Hepatocyte (in vitro differentiated cells): ENCODE measurements at regions not wholly inside any gene's neighbourhood (a gene's known extent, or its start where the extent isn't known, plus 50 kb on each side); places are given as distances from the start of the nearest gene placed in this dataset.

Experiments
- DNase-seq: peaks from one replicate; pipeline ENCODE4 v3.0.0-alpha.2; 2016; ENCODE audit warnings: low spot score
- H2AFZ ChIP-seq: fragments of 200-600 bp; sonication (generic); 2 replicates; pipeline ENCODE4 v1.6.0; 2016; ENCODE audit warnings: antibody characterized with exemption, mild to moderate bottlenecking
- H3K27ac ChIP-seq: fragments of 200-600 bp; sonication (generic); 2 replicates; pipeline ENCODE4 v1.5.1; 2016; ENCODE audit warnings: mild to moderate bottlenecking
- H3K27me3 ChIP-seq: fragments of 200-600 bp; sonication (generic); 2 replicates; pipeline ENCODE4 v1.6.1; 2016
- H3K36me3 ChIP-seq: fragments of 200-600 bp; sonication (generic); replicated peaks from 2 replicates; pipeline ENCODE4 v1.5.1; 2016; ENCODE audit warnings: low read depth; ENCODE audit not compliant: insufficient read depth
- H3K4me1 ChIP-seq: fragments of 200-600 bp; sonication (generic); 2 replicates; pipeline ENCODE4 v1.5.1; 2016; ENCODE audit warnings: mild to moderate bottlenecking, moderate library complexity; ENCODE audit not compliant: insufficient read depth
- H3K4me2 ChIP-seq: fragments of 200-600 bp; sonication (generic); 2 replicates; pipeline ENCODE4 v1.6.0; 2016
- H3K4me3 ChIP-seq: fragments of 200-600 bp; sonication (generic); 2 replicates; pipeline ENCODE4 v1.5.1; 2016; ENCODE audit warnings: mild to moderate bottlenecking
- H3K79me2 ChIP-seq: fragments of 200-600 bp; sonication (generic); 2 replicates; pipeline ENCODE4 v1.6.0; 2017; ENCODE audit warnings: mild to moderate bottlenecking
- H3K9me2 ChIP-seq: fragments of 200-600 bp; sonication (generic); replicated peaks from 2 replicates; pipeline ENCODE4 v1.6.0; 2017; ENCODE audit warnings: mild to moderate bottlenecking; ENCODE audit not compliant: insufficient read depth
- H3K9me3 ChIP-seq: fragments of 200-600 bp; sonication (generic); 2 replicates; pipeline ENCODE4 v1.5.1; 2016; ENCODE audit warnings: low read depth, mild to moderate bottlenecking
- H4K20me1 ChIP-seq: fragments of 200-600 bp; sonication (generic); 2 replicates; pipeline ENCODE4 v1.6.0; 2016; ENCODE audit warnings: mild to moderate bottlenecking; ENCODE audit not compliant: insufficient read depth, poor library complexity, severe bottlenecking
- CTCF ChIP-seq: fragments of 200-600 bp; sonication (generic); IDR thresholded peaks from 2 replicates; pipeline ENCODE4 v1.5.1; 2016; ENCODE audit warnings: antibody characterized with exemption, mild to moderate bottlenecking; ENCODE audit not compliant: poor library complexity
- EZH2 ChIP-seq: fragments of 200-600 bp; sonication (generic); IDR thresholded peaks from 2 replicates; pipeline ENCODE4 v1.6.1; 2016; ENCODE audit warnings: antibody characterized with exemption, mild to moderate bottlenecking, borderline replicate concordance
- EZH2phosphoT487 ChIP-seq: fragments of 200-600 bp; sonication (generic); IDR thresholded peaks from one replicate; pipeline ENCODE4 v1.6.1; 2018; ENCODE audit warnings: antibody characterized with exemption, mild to moderate bottlenecking, low read depth, moderate library complexity; ENCODE audit not compliant: unreplicated experiment, severe bottlenecking
- WGBS: methylation state at CpG from one replicate; pipeline ENCODE4 v1.1.6; 2016; ENCODE audit warnings: low lambda C conversion rate; ENCODE audit errors: missing lambda C conversion rate; 5-methylcytosine and 5-hydroxymethylcytosine counted together

DNA sequence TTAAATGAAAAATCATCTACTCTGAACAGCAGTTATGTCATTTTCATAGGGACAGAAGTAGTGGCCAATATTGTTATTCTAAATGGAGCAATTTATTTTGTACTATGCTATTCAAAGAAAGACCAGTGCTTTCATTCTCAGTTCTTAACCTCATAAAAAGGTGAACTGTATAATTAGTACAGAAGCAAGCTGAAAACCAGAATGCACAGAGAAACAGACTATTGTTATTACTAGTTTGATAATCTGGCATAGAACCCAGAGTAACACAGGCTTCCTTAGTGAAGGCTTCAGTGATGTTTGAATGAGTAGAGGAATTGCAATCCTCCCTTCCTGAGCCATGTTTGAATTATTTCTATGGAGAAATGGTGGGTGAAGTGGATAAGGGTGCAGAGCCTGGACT lies 131.6 kb upstream of the LRRC7 start:
- Histone ChIP-seq H3K36me3 (no peaks in the 10 kb centered on the region), H3K9me3 (no peaks in the 10 kb centered on the region), H2AFZ (no peak overlapping the region), H3K79me2 (no peaks in the 10 kb centered on the region), H4K20me1 (no peaks in the 10 kb centered on the region), H3K9me2 (no peaks in the 10 kb centered on the region), H3K4me1 (no peaks in the 10 kb centered on the region), H3K27me3 (no peaks in the 10 kb centered on the region), H3K4me2 (no peak overlapping the region), H3K27ac (no peak overlapping the region), H3K4me3 (no peak overlapping the region)
- DNase-seq: no peak
- TF ChIP-seq EZH2 (no peak), CTCF (no peak), EZH2phosphoT487 (no peak)

- H3K36me3 ChIP-seq: no peaks in the 10 kb centered on the region
- H4K20me1 ChIP-seq: no peaks in the 10 kb centered on the region
- H3K79me2 ChIP-seq: no peaks in the 10 kb centered on the region
- WGBS: 61% methylated on average over 5 of the region's 5 CpGs
- H2AFZ ChIP-seq: no peak overlapping the region
- H3K4me1 ChIP-seq: no peaks in the 10 kb centered on the region
- no peaks in the 10 kb centered on the region for H3K9me2 ChIP-seq
- DNase-seq: no peak
- no peaks in the 10 kb centered on the region for H3K27me3 ChIP-seq
- no peaks in the 10 kb centered on the region for H3K9me3 ChIP-seq
- H3K4me3 ChIP-seq: no peak overlapping the region
- TF ChIP-seq CTCF (no peak), EZH2 (no peak), EZH2phosphoT487 (no peak)
- H3K4me2 ChIP-seq: no peak overlapping the region
- H3K27ac ChIP-seq: no peak overlapping the region
Measured at GRCh38 chr1:69438056-69438795, 129.5 kb upstream of the LRRC7 start.

DNA sequence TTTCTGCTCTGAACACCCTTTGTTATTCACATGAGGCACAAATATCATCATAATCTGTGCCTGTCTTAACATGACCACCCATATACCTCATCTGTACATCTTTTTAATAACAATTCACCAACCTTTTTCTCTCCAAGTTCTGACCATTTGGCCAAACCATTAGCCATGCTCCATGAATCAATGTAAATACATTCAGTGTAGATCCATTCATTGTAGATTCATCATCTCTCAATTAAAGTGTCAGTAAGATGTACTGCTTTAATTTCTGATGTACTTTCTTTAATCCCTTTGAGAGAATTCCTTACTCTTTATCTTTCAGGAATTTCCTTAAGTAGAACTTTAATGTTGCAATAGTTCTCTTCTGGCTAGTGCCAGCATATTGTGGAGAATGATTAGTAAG lies 126.2 kb upstream of the LRRC7 start:
- Histone ChIP-seq H2AFZ (no peak overlapping the region), H4K20me1 (no peaks in the 10 kb centered on the region), H3K9me2 (no peaks in the 10 kb centered on the region), H3K4me1 (no peaks in the 10 kb centered on the region), H3K4me3 (no peak overlapping the region), H3K27me3 (no peaks in the 10 kb centered on the region), H3K27ac (no peak overlapping the region), H3K9me3 (no peaks in the 10 kb centered on the region), H3K36me3 (no peaks in the 10 kb centered on the region), H3K79me2 (no peaks in the 10 kb centered on the region), H3K4me2 (no peak overlapping the region)
- TF ChIP-seq EZH2: no peak
- TF ChIP-seq CTCF: no peak
- no peak for TF ChIP-seq EZH2phosphoT487
- no peak for DNase-seq

GRCh38 chr1:69451196-69451595 lies 116.5 kb upstream of the LRRC7 start:
- H3K4me2 ChIP-seq: no peak overlapping the region
- no peaks in the 10 kb centered on the region for H3K36me3 ChIP-seq
- no peaks in the 10 kb centered on the region for H3K79me2 ChIP-seq
- H3K4me3 ChIP-seq: no peak overlapping the region
- no peak overlapping the region for H2AFZ ChIP-seq
- 59% methylated on average over 2 of the region's 2 CpGs for WGBS
- H3K27me3 ChIP-seq: no peaks in the 10 kb centered on the region
- TF ChIP-seq EZH2phosphoT487 (no peak), EZH2 (no peak), CTCF (no peak)
- no peaks in the 10 kb centered on the region for H3K9me2 ChIP-seq
- H3K4me1 ChIP-seq: no peaks in the 10 kb centered on the region
- no peaks in the 10 kb centered on the region for H3K9me3 ChIP-seq
- DNase-seq: no peak
- no peaks in the 10 kb centered on the region for H4K20me1 ChIP-seq
- no peak overlapping the region for H3K27ac ChIP-seq
